WTC11 (cell line): ENCODE measurements at regions not wholly inside any gene's neighbourhood (a gene's known extent, or its start where the extent isn't known, plus 50 kb on each side); places are given as distances from the start of the nearest gene placed in this dataset.

Experiments
- ATAC-seq: fragments of 200-7000 bp; cut with Tn5 transposase; 2 replicates; pipeline ENCODE4 v1.10.0; 2021; ENCODE audit warnings: mild to moderate bottlenecking, moderate library complexity
- CTCF ChIA-PET: fragments of 300-600 bp; sonication (Branson Sonifier 250); formaldehyde crosslinking; loops from one replicate; lab custom pipeline; 2021; ENCODE audit warnings: antibody characterized with exemption; lab: Charles Lee
- POLR2A ChIA-PET: fragments of 350-600 bp; sonication (Branson Sonifier 250); formaldehyde crosslinking; loops from one replicate; lab custom pipeline; 2021; ENCODE audit warnings: antibody characterized with exemption; lab: Charles Lee
- DNase-seq: peaks from one replicate; pipeline ENCODE4 v3.0.0; 2021; ENCODE audit warnings: low spot score
- H3K27ac Mint-ChIP-seq: 2 replicates; pipeline ENCODE4 v1.8.0; 2021; ENCODE audit warnings: mixed read lengths
- H3K27me3 Mint-ChIP-seq: 2 replicates; pipeline ENCODE4 v1.8.0; 2021; ENCODE audit warnings: low read depth, mild to moderate bottlenecking, moderate library complexity, mixed read lengths
- H3K36me3 Mint-ChIP-seq: 2 replicates; pipeline ENCODE4 v1.8.0; 2021; ENCODE audit warnings: mixed read lengths
- H3K4me1 Mint-ChIP-seq: 2 replicates; pipeline ENCODE4 v1.8.0; 2022; ENCODE audit warnings: mixed read lengths
- H3K4me3 Mint-ChIP-seq: 2 replicates; pipeline ENCODE4 v1.8.0; 2021; ENCODE audit warnings: mild to moderate bottlenecking, moderate library complexity, mixed read lengths
- H3K9me3 Mint-ChIP-seq: 2 replicates; pipeline ENCODE4 v1.8.0; 2021; ENCODE audit warnings: mixed read lengths
- ATF1 ChIP-seq: sonication (generic); formaldehyde crosslinking; IDR thresholded peaks from 2 replicates; pipeline ENCODE4 v1.8.1; 2023; ENCODE audit warnings: mild to moderate bottlenecking, moderate library complexity, missing genetic modification reagents
- CTCF ChIP-seq: fragments of 200-600 bp; IDR thresholded peaks from 2 replicates; pipeline ENCODE4 v1.8.0; 2022; ENCODE audit warnings: antibody characterized with exemption
- E2F1 ChIP-seq: sonication (generic); formaldehyde crosslinking; IDR thresholded peaks from 2 replicates; pipeline ENCODE4 v1.8.0; 2022; ENCODE audit warnings: mild to moderate bottlenecking, missing genetic modification reagents
- EMX1 ChIP-seq: fragments of 250-450 bp; sonication (Bioruptor Pico); IDR thresholded peaks from 2 replicates; pipeline ENCODE4 v1.8.0; 2021; ENCODE audit warnings: mild to moderate bottlenecking
- ERG ChIP-seq: fragments of 250-450 bp; sonication (Bioruptor Pico); IDR thresholded peaks from 2 replicates; pipeline ENCODE4 v1.8.0; 2021; ENCODE audit warnings: mild to moderate bottlenecking
- ESRRA ChIP-seq: sonication (generic); formaldehyde crosslinking; IDR thresholded peaks from 2 replicates; pipeline ENCODE4 v1.8.1; 2022; ENCODE audit warnings: mild to moderate bottlenecking, missing genetic modification reagents, borderline replicate concordance
- FOXP1 ChIP-seq: sonication (generic); formaldehyde crosslinking; IDR thresholded peaks from 2 replicates; pipeline ENCODE4 v1.8.0; 2022; ENCODE audit warnings: missing genetic modification reagents, mild to moderate bottlenecking, moderate library complexity, borderline replicate concordance
- FOXP4 ChIP-seq: sonication (generic); formaldehyde crosslinking; IDR thresholded peaks from 2 replicates; pipeline ENCODE4 v1.8.0; 2022; ENCODE audit warnings: mild to moderate bottlenecking, missing genetic modification reagents
- JAZF1 ChIP-seq: fragments of 250-450 bp; sonication (Bioruptor Pico); IDR thresholded peaks from 2 replicates; pipeline ENCODE4 v1.9.0; 2021; ENCODE audit warnings: moderate library complexity, mild to moderate bottlenecking, inconsistent platforms
- MLX ChIP-seq: sonication (generic); formaldehyde crosslinking; IDR thresholded peaks from 2 replicates; pipeline ENCODE4 v1.8.1; 2023; ENCODE audit warnings: mild to moderate bottlenecking, missing genetic modification reagents, moderate library complexity
- MXD4 ChIP-seq: fragments of 250-450 bp; sonication (Bioruptor Pico); IDR thresholded peaks from 2 replicates; pipeline ENCODE4 v1.8.0; 2021; ENCODE audit warnings: mild to moderate bottlenecking, moderate library complexity, borderline replicate concordance
- NFE2L1 ChIP-seq: sonication (generic); formaldehyde crosslinking; IDR thresholded peaks from 2 replicates; pipeline ENCODE4 v1.8.1; 2023; ENCODE audit warnings: missing genetic modification reagents
- RORB ChIP-seq: fragments of 250-450 bp; sonication (Bioruptor Pico); IDR thresholded peaks from 2 replicates; pipeline ENCODE4 v1.9.0; 2021; ENCODE audit warnings: mild to moderate bottlenecking
- SOX15 ChIP-seq: fragments of 250-450 bp; sonication (Bioruptor Pico); IDR thresholded peaks from 2 replicates; pipeline ENCODE4 v1.9.0; 2021; ENCODE audit warnings: mild to moderate bottlenecking
- SP1 ChIP-seq: sonication (generic); formaldehyde crosslinking; conservative IDR thresholded peaks from 2 replicates; pipeline ENCODE4 v1.8.1; 2022; ENCODE audit warnings: missing genetic modification reagents
- USF1 ChIP-seq: sonication (generic); formaldehyde crosslinking; IDR thresholded peaks from 2 replicates; pipeline ENCODE4 v1.8.0; 2022; ENCODE audit warnings: mild to moderate bottlenecking, missing genetic modification reagents
- ZNF138 ChIP-seq: sonication (generic); formaldehyde crosslinking; conservative IDR thresholded peaks from 2 replicates; pipeline ENCODE4 v1.8.1; 2022; ENCODE audit warnings: mild to moderate bottlenecking, moderate library complexity, missing genetic modification reagents
- ZNF281 ChIP-seq: sonication (generic); formaldehyde crosslinking; IDR thresholded peaks from 2 replicates; pipeline ENCODE4 v1.8.0; 2023; ENCODE audit warnings: mild to moderate bottlenecking, missing genetic modification reagents
- ZNF317 ChIP-seq: sonication (generic); formaldehyde crosslinking; IDR thresholded peaks from 2 replicates; pipeline ENCODE4 v1.8.1; 2023; ENCODE audit warnings: low read depth, mild to moderate bottlenecking, moderate library complexity, missing genetic modification reagents, borderline replicate concordance
- ZNF512 ChIP-seq: sonication (generic); formaldehyde crosslinking; IDR thresholded peaks from 2 replicates; pipeline ENCODE4 v1.8.1; 2022; ENCODE audit warnings: missing genetic modification reagents, borderline replicate concordance

GRCh38 chr13:103835052-103835451 is 768.8 kb upstream of the SLC10A2 start:
- Mint-ChIP-seq H3K27ac (no peak overlapping the region), H3K4me1 (no peaks in the 10 kb centered on the region; the same call in 1 of the 2 replicates), H3K9me3 (peaks cover 44% of the 10 kb centered on the region), H3K27me3 (no peaks in the 10 kb centered on the region), H3K4me3 (no peak overlapping the region), H3K36me3 (peaks cover 20% of the 10 kb centered on the region)
- ATAC-seq, result no peak
- POLR2A ChIA-PET, result no interaction called here
- TF ChIP-seq USF1 (CRISPR knock-in tag) (no peak), JAZF1 (no peak), RORB (no peak), CTCF (no peak), E2F1 (CRISPR knock-in tag) (no peak), ERG (CRISPR knock-in tag) (no peak), FOXP1 (no peak), MLX (CRISPR knock-in tag) (no peak)
- TF ChIP-seq, all 79 proteins: peak for 0
- CTCF ChIA-PET, result no interaction called here
- DNase-seq, result no peak

GRCh38 chr13:103833294-103833852 is 767.2 kb upstream of the SLC10A2 start:
- H3K36me3 Mint-ChIP-seq, result peaks cover 20% of the 10 kb centered on the region
- no peak overlapping the region for H3K4me3 Mint-ChIP-seq
- peaks cover 49% of the 10 kb centered on the region for H3K9me3 Mint-ChIP-seq
- ATAC-seq, result no peak
- H3K4me1 Mint-ChIP-seq, result no peaks in the 10 kb centered on the region; the same call in 1 of the 2 replicates
- no peak for DNase-seq
- H3K27me3 Mint-ChIP-seq, result no peaks in the 10 kb centered on the region
- no peak overlapping the region for H3K27ac Mint-ChIP-seq
- CTCF ChIA-PET, result no interaction called here
- POLR2A ChIA-PET, result no interaction called here
- no peak for TF ChIP-seq ZNF512 (CRISPR knock-in tag)
- TF ChIP-seq FOXP4 (CRISPR knock-in tag), result no peak
- TF ChIP-seq NFE2L1 (CRISPR knock-in tag), result no peak
- no peak for TF ChIP-seq ATF1
- TF ChIP-seq E2F1 (CRISPR knock-in tag), result no peak
- no peak for TF ChIP-seq SOX15 (CRISPR knock-in tag)
- no peak for TF ChIP-seq ZNF138 (CRISPR knock-in tag)
- TF ChIP-seq ZNF317 (CRISPR knock-in tag), result no peak
- TF ChIP-seq ESRRA, result no peak
- no peak for TF ChIP-seq ZNF281 (CRISPR knock-in tag)
- TF ChIP-seq MXD4, result no peak
- no peak for TF ChIP-seq EMX1
- TF ChIP-seq SP1 (CRISPR knock-in tag), result no peak
